GM12878 (cell line): ENCODE measurements at regions not wholly inside any gene's neighbourhood (a gene's known extent, or its start where the extent isn't known, plus 50 kb on each side); places are given as distances from the start of the nearest gene placed in this dataset.

Experiments
- ATAC-seq: fragments of 200-7000 bp; cut with Tn5 transposase; 3 replicates; pipeline ENCODE4 v1.9.1; 2020; ENCODE audit warnings: mild to moderate bottlenecking, moderate library complexity
- BruUV-seq: library from RNA; stranded (reverse); fragments of 400-500 nt; replicated peaks from 2 replicates; lab custom pipeline; 2021; lab: Mats Ljungman, UMichigan
- CTCF ChIA-PET: fragments of 300-600 bp; sonication (Branson Sonifier 250); formaldehyde crosslinking; extraction: SDS; loops from one replicate; lab custom pipeline; 2021; ENCODE audit warnings: inconsistent platforms; lab: Yijun Ruan, JAX
- POLR2A ChIA-PET: fragments of 350-600 bp; formaldehyde crosslinking; extraction: SDS; loops from one replicate; lab custom pipeline; 2021; ENCODE audit warnings: inconsistent platforms; lab: Charles Lee
- RAD21 ChIA-PET: fragments of 300-600 bp; sonication (Branson Sonifier 250); formaldehyde crosslinking; loops from one replicate; lab custom pipeline; 2023; ENCODE audit warnings: antibody characterized with exemption; ENCODE audit not compliant: unreplicated experiment; lab: Charles Lee
- SMC1A ChIA-PET: fragments of 300-600 bp; sonication (Branson Sonifier 250); formaldehyde crosslinking; loops from one replicate; lab custom pipeline; 2023; ENCODE audit not compliant: unreplicated experiment, uncharacterized antibody; lab: Charles Lee
- DNase-seq: peaks from one replicate; pipeline ENCODE4 v3.0.0-alpha.2; 2011; ENCODE audit warnings: low read depth, low spot score
- FAIRE-seq: peaks from 3 replicates; lab custom pipeline; 2011; peaks lifted over from hg19 to GRCh38; lab: Jason Lieb, UNC
- H2AFZ ChIP-seq: 2 replicates; pipeline ENCODE4 v1.6.0; 2011; ENCODE audit warnings: low read depth, low read length, control low read depth; ENCODE audit not compliant: control insufficient read depth
- H3K27ac ChIP-seq: 2 replicates; pipeline ENCODE4 v1.5.1; 2011; ENCODE audit warnings: control low read depth; ENCODE audit not compliant: control insufficient read depth, insufficient read depth
- H3K27me3 ChIP-seq, 2 experiments: replicated peaks in 1 of 2; 2 replicates each; pipeline versions ENCODE4 v1.6.0 to v1.6.1; 2011; ENCODE audit warnings: low read length in 1 of 2; ENCODE audit not compliant: control insufficient read depth in 2 of 2, insufficient read depth in 2 of 2
- H3K36me3 ChIP-seq, 2 experiments: 2 replicates each; pipeline ENCODE4 v1.5.1; 2011; ENCODE audit warnings: low read length in 1 of 2; ENCODE audit not compliant: control insufficient read depth in 2 of 2, insufficient read depth in 2 of 2
- H3K4me1 ChIP-seq: 2 replicates; pipeline ENCODE4 v1.6.1; 2011; ENCODE audit warnings: mild to moderate bottlenecking, low read length, moderate library complexity, mixed read lengths; ENCODE audit not compliant: control insufficient read depth, insufficient read depth
- H3K4me2 ChIP-seq: 2 replicates; pipeline ENCODE4 v1.6.0; 2011; ENCODE audit warnings: control low read depth; ENCODE audit not compliant: control insufficient read depth, insufficient read depth
- H3K4me3 ChIP-seq: fragments of 200-600 bp; sonication (generic); 2 replicates; pipeline ENCODE4 v1.5.1; 2016
- H3K79me2 ChIP-seq: 2 replicates; pipeline ENCODE4 v1.6.0; 2011; ENCODE audit warnings: low read length; ENCODE audit not compliant: control insufficient read depth, insufficient read depth
- H3K9ac ChIP-seq: 2 replicates; pipeline ENCODE4 v1.8.0; 2011; ENCODE audit warnings: low read length, control low read depth, mixed read lengths; ENCODE audit not compliant: control insufficient read depth, insufficient read depth
- H3K9me3 ChIP-seq: replicated peaks from 3 replicates; pipeline ENCODE4 v1.5.1; 2011; ENCODE audit warnings: mild to moderate bottlenecking, low read length; ENCODE audit not compliant: control insufficient read depth, insufficient read depth
- H4K20me1 ChIP-seq: 2 replicates; pipeline ENCODE4 v1.6.0; 2011; ENCODE audit not compliant: control insufficient read depth, insufficient read depth
- ATF7 ChIP-seq: fragments of 450-650 bp; IDR thresholded peaks from 2 replicates; pipeline ENCODE4 v1.6.1; 2016; ENCODE audit warnings: low read depth, mild to moderate bottlenecking
- CBFB ChIP-seq: IDR thresholded peaks from 2 replicates; pipeline ENCODE4 v1.6.1; 2016; ENCODE audit warnings: antibody characterized with exemption, low read depth
- DPF2 ChIP-seq: fragments of 450-650 bp; IDR thresholded peaks from 2 replicates; pipeline ENCODE4 v1.6.1; 2017; ENCODE audit warnings: mild to moderate bottlenecking
- GATAD2B ChIP-seq: fragments of 450-650 bp; conservative IDR thresholded peaks from 2 replicates; pipeline ENCODE4 v1.6.1; 2017; ENCODE audit warnings: low read depth, mild to moderate bottlenecking, moderate library complexity
- RCOR1 ChIP-seq: conservative IDR thresholded peaks from 2 replicates; pipeline ENCODE4 v1.6.1; 2012; ENCODE audit warnings: low read depth, low read length, improper control_type of control experiment
- ZNF384 ChIP-seq: IDR thresholded peaks from 2 replicates; pipeline ENCODE4 v1.6.1; 2012; ENCODE audit warnings: low read depth, mild to moderate bottlenecking, low read length, improper control_type of control experiment, borderline replicate concordance
- WGBS: methylation state at CpG from one replicate; pipeline ENCODE4 v1.1.6; 2016; ENCODE audit warnings: low lambda C conversion rate; ENCODE audit not compliant: insufficient replicate concordance, insufficient coverage; ENCODE audit errors: missing lambda C conversion rate; 5-methylcytosine and 5-hydroxymethylcytosine counted together
- in situ Hi-C: fragments of 300-500 bp; cut with MboI; formaldehyde crosslinking; loops from 9 replicates; pipeline ENCODE4 v1.14.3; 2018; ENCODE audit warnings: mixed read lengths
- intact Hi-C: fragments of 100-400 bp; cut with micrococcal nuclease; formaldehyde crosslinking; loops from one replicate; pipeline ENCODE4 v1.14.2; 2022; ENCODE audit not compliant: unreplicated experiment
- TF ChIP-seq, protein P1 (sequence below): fragments of 450-650 bp; IDR thresholded peaks from 2 replicates; pipeline ENCODE4 v1.6.1; 2017; ENCODE audit warnings: mild to moderate bottlenecking, moderate library complexity
- TF ChIP-seq, protein P2 (sequence below): fragments of 450-650 bp; IDR thresholded peaks from 2 replicates; pipeline ENCODE4 v1.6.1; 2017; ENCODE audit warnings: low read depth, mild to moderate bottlenecking, moderate library complexity

DNA sequence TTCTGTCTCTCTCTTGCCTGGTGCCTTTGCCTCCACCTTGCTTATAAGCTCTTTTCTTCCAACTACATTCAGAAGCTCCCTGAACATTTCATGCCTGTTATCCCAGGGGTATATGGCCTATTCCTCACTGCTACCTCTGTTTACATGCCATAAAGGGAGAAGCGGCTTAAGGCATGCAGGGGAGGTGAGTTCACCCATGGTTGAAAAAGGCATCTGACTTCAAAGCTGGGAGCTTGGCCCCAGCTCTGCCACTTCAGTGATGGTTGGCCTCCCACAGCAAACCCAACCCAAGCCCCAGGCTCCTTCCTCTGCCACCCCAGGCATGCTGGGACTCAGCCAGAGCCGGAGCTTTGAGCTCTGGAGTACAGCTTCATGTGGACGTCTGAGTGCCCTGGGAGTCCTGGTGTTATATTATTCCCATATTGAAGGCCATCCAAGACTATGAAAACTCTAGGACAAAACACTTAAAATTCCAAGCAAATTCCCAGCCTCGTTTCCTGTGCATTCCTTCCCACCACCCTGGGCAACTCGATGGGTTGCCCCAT lies 468.6 kb upstream of the ZMIZ1 start:
- POLR2A ChIA-PET = no interaction called here
- BruUV-seq = no TSS peak

DNA sequence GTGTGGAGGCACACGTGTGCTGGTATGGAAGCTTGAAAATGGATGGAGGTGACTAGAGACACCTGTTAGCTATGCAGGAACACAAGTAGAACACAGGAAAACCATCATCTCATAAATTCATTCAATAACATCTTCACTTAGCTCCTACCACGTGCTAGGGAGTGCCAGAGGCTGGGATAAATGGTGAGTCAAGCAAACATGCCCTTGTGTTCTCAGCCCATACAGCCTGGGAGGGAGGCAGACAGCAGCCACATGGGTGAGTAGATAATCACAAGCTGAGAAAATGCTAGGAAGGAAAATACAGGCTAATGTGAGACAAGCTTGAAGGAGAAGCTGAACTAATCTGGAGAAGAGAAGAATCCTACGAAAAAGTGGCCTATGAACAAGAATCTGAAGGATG lies 468.0 kb upstream of the ZMIZ1 start:
- Histone ChIP-seq H3K27ac (no peak overlapping the region), H3K79me2 (no peaks in the 10 kb centered on the region), H3K36me3 (no peaks in the 10 kb centered on the region), H3K4me3 (no peak overlapping the region), H3K4me2 (no peak overlapping the region), H3K9me3 (no peaks in the 10 kb centered on the region), H4K20me1 (no peaks in the 10 kb centered on the region; the same call in 1 of the 2 replicates), H2AFZ (no peak overlapping the region), H3K27me3 (peaks cover 0 to 3% of the 10 kb centered on the region in 2 experiments; a peak in 2 of 4 replicates), H3K4me1 (no peaks in the 10 kb centered on the region), H3K9ac (no peak overlapping the region)
- 0% methylated on average over 3 of the region's 3 CpGs for WGBS
- ChIA-PET POLR2A (no interaction called here), SMC1A (no interaction called here), CTCF (no interaction called here), RAD21 (interaction anchor here (1.0 kb wide), 1 partner anchor 34 kb away, joined by 3 read pairs; no protein-coding TSS in a partner anchor)
- DNase-seq (no peak), ATAC-seq (no peak), FAIRE-seq (no peak)
- no TSS peak for BruUV-seq
- intact Hi-C loops (no loop called here), in situ Hi-C loops (no loop called here)
- TF ChIP-seq GATAD2B (no peak), ATF7 (no peak), RCOR1 (no peak), CBFB (no peak), ZNF384 (no peak)
- TF ChIP-seq, protein P1, sequence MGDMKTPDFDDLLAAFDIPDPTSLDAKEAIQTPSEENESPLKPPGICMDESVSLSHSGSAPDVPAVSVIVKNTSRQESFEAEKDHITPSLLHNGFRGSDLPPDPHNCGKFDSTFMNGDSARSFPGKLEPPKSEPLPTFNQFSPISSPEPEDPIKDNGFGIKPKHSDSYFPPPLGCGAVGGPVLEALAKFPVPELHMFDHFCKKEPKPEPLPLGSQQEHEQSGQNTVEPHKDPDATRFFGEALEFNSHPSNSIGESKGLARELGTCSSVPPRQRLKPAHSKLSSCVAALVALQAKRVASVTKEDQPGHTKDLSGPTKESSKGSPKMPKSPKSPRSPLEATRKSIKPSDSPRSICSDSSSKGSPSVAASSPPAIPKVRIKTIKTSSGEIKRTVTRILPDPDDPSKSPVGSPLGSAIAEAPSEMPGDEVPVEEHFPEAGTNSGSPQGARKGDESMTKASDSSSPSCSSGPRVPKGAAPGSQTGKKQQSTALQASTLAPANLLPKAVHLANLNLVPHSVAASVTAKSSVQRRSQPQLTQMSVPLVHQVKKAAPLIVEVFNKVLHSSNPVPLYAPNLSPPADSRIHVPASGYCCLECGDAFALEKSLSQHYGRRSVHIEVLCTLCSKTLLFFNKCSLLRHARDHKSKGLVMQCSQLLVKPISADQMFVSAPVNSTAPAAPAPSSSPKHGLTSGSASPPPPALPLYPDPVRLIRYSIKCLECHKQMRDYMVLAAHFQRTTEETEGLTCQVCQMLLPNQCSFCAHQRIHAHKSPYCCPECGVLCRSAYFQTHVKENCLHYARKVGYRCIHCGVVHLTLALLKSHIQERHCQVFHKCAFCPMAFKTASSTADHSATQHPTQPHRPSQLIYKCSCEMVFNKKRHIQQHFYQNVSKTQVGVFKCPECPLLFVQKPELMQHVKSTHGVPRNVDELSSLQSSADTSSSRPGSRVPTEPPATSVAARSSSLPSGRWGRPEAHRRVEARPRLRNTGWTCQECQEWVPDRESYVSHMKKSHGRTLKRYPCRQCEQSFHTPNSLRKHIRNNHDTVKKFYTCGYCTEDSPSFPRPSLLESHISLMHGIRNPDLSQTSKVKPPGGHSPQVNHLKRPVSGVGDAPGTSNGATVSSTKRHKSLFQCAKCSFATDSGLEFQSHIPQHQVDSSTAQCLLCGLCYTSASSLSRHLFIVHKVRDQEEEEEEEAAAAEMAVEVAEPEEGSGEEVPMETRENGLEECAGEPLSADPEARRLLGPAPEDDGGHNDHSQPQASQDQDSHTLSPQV = no peak

More for the DNA sequence above, 468.6 kb upstream of the ZMIZ1 start:
- ChIA-PET SMC1A (no interaction called here), RAD21 (interaction anchor here (1.0 kb wide), 1 partner anchor 34 kb away, joined by 3 read pairs; no protein-coding TSS in a partner anchor), CTCF (interaction anchor here (2.0 kb wide), 1 partner anchor 58 kb away, joined by 9 read pairs; no protein-coding TSS in a partner anchor)
- ATAC-seq = no peak
- H3K27me3 ChIP-seq = peaks cover 0 to 3% of the 10 kb centered on the region in 2 experiments; a peak in 2 of 4 replicates
- no peaks in the 10 kb centered on the region; the same call in 1 of the 2 replicates for H4K20me1 ChIP-seq
- H3K27ac ChIP-seq = no peak overlapping the region
- no peak for DNase-seq
- H3K79me2 ChIP-seq = no peaks in the 10 kb centered on the region
- no peak overlapping the region for H3K4me2 ChIP-seq
- no peaks in the 10 kb centered on the region for H3K4me1 ChIP-seq
- FAIRE-seq = no peak
- intact Hi-C loops = no loop called here
- no peak overlapping the region for H3K9ac ChIP-seq
- no peak overlapping the region for H2AFZ ChIP-seq
- no peaks in the 10 kb centered on the region for H3K9me3 ChIP-seq
- H3K4me3 ChIP-seq = no peak overlapping the region
- 25% methylated on average over 5 of the region's 5 CpGs for WGBS
- in situ Hi-C loops = no loop called here
- TF ChIP-seq, protein P2, sequence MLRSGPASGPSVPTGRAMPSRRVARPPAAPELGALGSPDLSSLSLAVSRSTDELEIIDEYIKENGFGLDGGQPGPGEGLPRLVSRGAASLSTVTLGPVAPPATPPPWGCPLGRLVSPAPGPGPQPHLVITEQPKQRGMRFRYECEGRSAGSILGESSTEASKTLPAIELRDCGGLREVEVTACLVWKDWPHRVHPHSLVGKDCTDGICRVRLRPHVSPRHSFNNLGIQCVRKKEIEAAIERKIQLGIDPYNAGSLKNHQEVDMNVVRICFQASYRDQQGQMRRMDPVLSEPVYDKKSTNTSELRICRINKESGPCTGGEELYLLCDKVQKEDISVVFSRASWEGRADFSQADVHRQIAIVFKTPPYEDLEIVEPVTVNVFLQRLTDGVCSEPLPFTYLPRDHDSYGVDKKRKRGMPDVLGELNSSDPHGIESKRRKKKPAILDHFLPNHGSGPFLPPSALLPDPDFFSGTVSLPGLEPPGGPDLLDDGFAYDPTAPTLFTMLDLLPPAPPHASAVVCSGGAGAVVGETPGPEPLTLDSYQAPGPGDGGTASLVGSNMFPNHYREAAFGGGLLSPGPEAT = no peak
- TF ChIP-seq DPF2 = no peak
- H3K36me3 ChIP-seq = no peaks in the 10 kb centered on the region
